ENCODE measurements at regions not wholly inside any gene's neighbourhood (a gene's known extent, or its start where the extent isn't known, plus 50 kb on each side); places are given as distances from the start of the nearest gene placed in this dataset.

- Mint-ChIP-seq H3K27me3 (no peaks in the 10 kb centered on the region), H3K27ac (no peak overlapping the region), H3K4me3 (no peak overlapping the region), H3K9me3 (peaks cover 3% of the 10 kb centered on the region), H3K36me3 (no peaks in the 10 kb centered on the region), H3K4me1 (no peaks in the 10 kb centered on the region)
- ATAC-seq, result no peak
Observed at GRCh38 chr1:55560266-55560665, 345.1 kb upstream of the USP24 start.

GRCh38 chr1:55559842-55560241 is 344.7 kb upstream of the USP24 start:
- Mint-ChIP-seq H3K27me3 (no peaks in the 10 kb centered on the region), H3K36me3 (no peaks in the 10 kb centered on the region), H3K27ac (no peak overlapping the region), H3K4me3 (no peak overlapping the region), H3K9me3 (peaks cover 3% of the 10 kb centered on the region), H3K4me1 (no peaks in the 10 kb centered on the region)
- ATAC-seq, result no peak

GRCh38 chr1:55559161-55559611 is 344.0 kb upstream of the USP24 start:
- no peaks in the 10 kb centered on the region for H3K27me3 Mint-ChIP-seq
- no peak overlapping the region for H3K4me3 Mint-ChIP-seq
- H3K36me3 Mint-ChIP-seq, result no peaks in the 10 kb centered on the region
- no peak for ATAC-seq
- no peaks in the 10 kb centered on the region for H3K4me1 Mint-ChIP-seq
- no peak overlapping the region for H3K27ac Mint-ChIP-seq
- peaks cover 3% of the 10 kb centered on the region for H3K9me3 Mint-ChIP-seq

- Mint-ChIP-seq H3K36me3 (no peaks in the 10 kb centered on the region), H3K4me1 (no peaks in the 10 kb centered on the region), H3K4me3 (no peak overlapping the region), H3K27ac (no peak overlapping the region), H3K27me3 (no peaks in the 10 kb centered on the region), H3K9me3 (peaks cover 3% of the 10 kb centered on the region)
- no peak for ATAC-seq
Observed at GRCh38 chr1:55558515-55558914, 343.4 kb upstream of the USP24 start.

- H3K9me3 Mint-ChIP-seq, result no peaks in the 10 kb centered on the region
- H3K4me1 Mint-ChIP-seq, result no peaks in the 10 kb centered on the region
- no peaks in the 10 kb centered on the region for H3K36me3 Mint-ChIP-seq
- no peak for ATAC-seq
- no peak overlapping the region for H3K4me3 Mint-ChIP-seq
- no peaks in the 10 kb centered on the region for H3K27me3 Mint-ChIP-seq
- no peak overlapping the region for H3K27ac Mint-ChIP-seq
Observed at GRCh38 chr1:55555956-55556725, 341.0 kb upstream of the USP24 start.

- H3K4me1 Mint-ChIP-seq, result no peaks in the 10 kb centered on the region
- H3K9me3 Mint-ChIP-seq, result no peaks in the 10 kb centered on the region
- no peak overlapping the region for H3K27ac Mint-ChIP-seq
- no peak overlapping the region for H3K4me3 Mint-ChIP-seq
- H3K36me3 Mint-ChIP-seq, result no peaks in the 10 kb centered on the region
- ATAC-seq, result no peak
- no peaks in the 10 kb centered on the region for H3K27me3 Mint-ChIP-seq
Observed at GRCh38 chr1:55554611-55555010, 339.4 kb upstream of the USP24 start.

GRCh38 chr1:55552636-55553035 is 337.5 kb upstream of the USP24 start:
- Mint-ChIP-seq H3K4me1 (no peaks in the 10 kb centered on the region), H3K27me3 (no peaks in the 10 kb centered on the region), H3K9me3 (no peaks in the 10 kb centered on the region), H3K4me3 (no peak overlapping the region), H3K27ac (no peak overlapping the region), H3K36me3 (no peaks in the 10 kb centered on the region)
- ATAC-seq, result no peak

- H3K27me3 Mint-ChIP-seq, result peaks cover 15% of the 10 kb centered on the region
- H3K4me1 Mint-ChIP-seq, result no peaks in the 10 kb centered on the region
- H3K36me3 Mint-ChIP-seq, result no peaks in the 10 kb centered on the region
- H3K4me3 Mint-ChIP-seq, result no peak overlapping the region
- no peak overlapping the region for H3K27ac Mint-ChIP-seq
- no peak for ATAC-seq
- H3K9me3 Mint-ChIP-seq, result no peaks in the 10 kb centered on the region
Observed at GRCh38 chr1:55547405-55547804, 332.2 kb upstream of the USP24 start.

GRCh38 chr1:55546553-55546952 is 331.4 kb upstream of the USP24 start:
- Mint-ChIP-seq H3K27ac (no peak overlapping the region), H3K27me3 (peaks cover 15% of the 10 kb centered on the region), H3K4me1 (no peaks in the 10 kb centered on the region), H3K9me3 (no peaks in the 10 kb centered on the region), H3K36me3 (no peaks in the 10 kb centered on the region), H3K4me3 (no peak overlapping the region)
- no peak for ATAC-seq

- ATAC-seq, result no peak
- no peaks in the 10 kb centered on the region for H3K4me1 Mint-ChIP-seq
- no peak overlapping the region for H3K27ac Mint-ChIP-seq
- no peaks in the 10 kb centered on the region for H3K36me3 Mint-ChIP-seq
- no peak overlapping the region for H3K4me3 Mint-ChIP-seq
- H3K9me3 Mint-ChIP-seq, result no peaks in the 10 kb centered on the region
- H3K27me3 Mint-ChIP-seq, result peaks cover 15% of the 10 kb centered on the region
Observed at GRCh38 chr1:55544826-55545225, 329.7 kb upstream of the USP24 start.

GRCh38 chr1:55542901-55543504 is 327.8 kb upstream of the USP24 start:
- H3K9me3 Mint-ChIP-seq, result no peaks in the 10 kb centered on the region

GRCh38 chr1:55541296-55541695 is 326.1 kb upstream of the USP24 start:
- H3K4me3 Mint-ChIP-seq, result no peak overlapping the region
- H3K27me3 Mint-ChIP-seq, result peaks cover 7% of the 10 kb centered on the region
- H3K4me1 Mint-ChIP-seq, result no peaks in the 10 kb centered on the region
- no peak overlapping the region for H3K27ac Mint-ChIP-seq
- no peak for ATAC-seq
- no peaks in the 10 kb centered on the region for H3K36me3 Mint-ChIP-seq
- no peaks in the 10 kb centered on the region for H3K9me3 Mint-ChIP-seq

More at GRCh38 chr1:55542901-55543504, 327.8 kb upstream of the USP24 start:
- Mint-ChIP-seq H3K4me1 (no peaks in the 10 kb centered on the region), H3K4me3 (no peak overlapping the region), H3K27me3 (peaks cover 15% of the 10 kb centered on the region), H3K36me3 (no peaks in the 10 kb centered on the region), H3K27ac (no peak overlapping the region)
- ATAC-seq, result no peak

- no peaks in the 10 kb centered on the region for H3K27me3 Mint-ChIP-seq
- H3K4me3 Mint-ChIP-seq, result no peak overlapping the region
- no peak for ATAC-seq
- H3K27ac Mint-ChIP-seq, result no peak overlapping the region
- H3K9me3 Mint-ChIP-seq, result no peaks in the 10 kb centered on the region
- no peaks in the 10 kb centered on the region for H3K36me3 Mint-ChIP-seq
- H3K4me1 Mint-ChIP-seq, result no peaks in the 10 kb centered on the region
Observed at GRCh38 chr1:55539652-55540512, 324.7 kb upstream of the USP24 start.

- no peak overlapping the region for H3K4me3 Mint-ChIP-seq
Observed at GRCh38 chr1:55538428-55538827, 323.3 kb upstream of the USP24 start.

GRCh38 chr1:55536545-55536865 is 321.3 kb upstream of the USP24 start:
- Mint-ChIP-seq H3K36me3 (no peaks in the 10 kb centered on the region), H3K4me1 (no peaks in the 10 kb centered on the region), H3K9me3 (no peaks in the 10 kb centered on the region), H3K27ac (no peak overlapping the region), H3K4me3 (no peak overlapping the region), H3K27me3 (no peaks in the 10 kb centered on the region)
- no peak for ATAC-seq

More at GRCh38 chr1:55538428-55538827, 323.3 kb upstream of the USP24 start:
- H3K27ac Mint-ChIP-seq, result no peak overlapping the region
- H3K9me3 Mint-ChIP-seq, result no peaks in the 10 kb centered on the region
- H3K27me3 Mint-ChIP-seq, result no peaks in the 10 kb centered on the region
- H3K4me1 Mint-ChIP-seq, result no peaks in the 10 kb centered on the region
- H3K36me3 Mint-ChIP-seq, result no peaks in the 10 kb centered on the region
- no peak for ATAC-seq
